ENCODE measurements at regions not wholly inside any gene's neighbourhood (a gene's known extent, or its start where the extent isn't known, plus 50 kb on each side); places are given as distances from the start of the nearest gene placed in this dataset.
"Not testable (repeated sequence)": the region's sequence is repeated elsewhere in the genome, so short reads cannot be mapped to it uniquely, and the experiment has no call there.

DNA sequence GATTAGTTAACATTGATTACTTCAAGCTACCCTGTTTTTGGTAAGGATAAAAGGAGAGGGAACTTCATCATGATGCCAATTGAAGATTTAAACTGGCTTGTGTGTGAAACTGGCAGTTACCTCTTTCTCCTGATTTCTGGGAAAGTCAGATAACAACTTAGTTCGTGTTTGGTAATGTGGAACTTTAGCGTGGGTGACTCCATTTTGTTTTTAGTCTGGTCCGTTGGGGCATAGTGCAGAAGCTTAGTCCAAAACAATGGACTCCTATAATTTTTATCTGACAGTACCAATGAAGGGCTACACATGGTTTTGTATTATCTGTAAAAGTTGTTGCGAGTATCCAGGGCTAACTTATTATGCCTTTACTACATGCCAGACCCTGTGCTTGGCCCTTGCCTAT, 294.9 kb downstream of the GUCY2F start:
- Histone ChIP-seq H3K4me3 (ENCODE audit: low read depth in 1 of 5, low read length in 5 of 5) (no peak overlapping the region), H3K36me3 (ENCODE audit: control insufficient read depth in 5 of 5, insufficient read depth in 5 of 5, low read length in 5 of 5) (no peaks in the 10 kb centered on the region), H3K9ac (ENCODE audit: low read length in 5 of 5) (no peak overlapping the region)

DNA sequence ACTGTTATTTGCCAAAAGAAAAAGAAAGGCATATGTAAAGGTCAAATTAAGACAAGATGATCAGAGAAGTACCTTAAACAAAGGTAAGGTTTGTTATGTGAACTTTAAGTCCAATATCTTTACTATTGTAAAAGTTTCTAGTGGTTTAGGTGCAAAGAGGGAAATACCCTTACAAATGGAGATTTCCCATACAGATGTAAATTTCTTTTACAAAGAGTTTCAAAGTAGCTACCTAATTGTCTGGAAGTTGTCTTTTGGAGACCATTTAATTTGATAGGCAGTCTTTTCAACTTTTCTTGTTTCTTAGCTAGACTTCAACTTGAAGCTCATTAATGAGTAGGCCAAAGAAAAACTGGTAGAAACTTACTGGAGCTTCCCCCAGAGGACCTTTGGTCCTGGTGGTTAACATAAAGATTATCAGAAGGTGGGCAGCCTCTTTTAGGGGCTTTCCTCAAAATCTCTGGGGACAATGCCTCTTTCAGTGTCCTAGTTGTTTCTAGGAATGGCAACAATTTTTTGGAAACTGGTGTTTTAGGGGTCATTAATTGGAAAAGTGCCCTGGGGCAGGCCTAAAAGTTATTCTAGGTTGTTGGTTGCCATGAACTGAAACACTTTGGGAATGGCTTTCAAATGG, 297.3 kb downstream of the GUCY2F start:
- H3K4me1 ChIP-seq (ENCODE audit: control insufficient read depth in 5 of 5, insufficient read depth in 5 of 5, low read length in 5 of 5), result no peaks in the 10 kb centered on the region
- H3K9ac ChIP-seq (ENCODE audit: low read length in 5 of 5), result no peak overlapping the region
- H3K27ac ChIP-seq (ENCODE audit: low read depth, low read length), result no peak overlapping the region
- H3K4me3 ChIP-seq (ENCODE audit: low read depth in 1 of 5, low read length in 5 of 5), result no peak overlapping the region
- H3K27me3 ChIP-seq (ENCODE audit: control insufficient read depth in 5 of 5, insufficient read depth in 4 of 5, low read length in 5 of 5), result peaks cover 0 to 6% (median 0%) of the 10 kb centered on the region in 5 donors
- H3K36me3 ChIP-seq (ENCODE audit: control insufficient read depth in 5 of 5, insufficient read depth in 5 of 5, low read length in 5 of 5), result no peaks in the 10 kb centered on the region
- no peaks in the 10 kb centered on the region for H3K9me3 ChIP-seq (ENCODE audit: control insufficient read depth in 5 of 5, low read length in 5 of 5)

More for the DNA sequence above, 294.9 kb downstream of the GUCY2F start:
- H3K4me1 ChIP-seq (ENCODE audit: control insufficient read depth in 5 of 5, insufficient read depth in 5 of 5, low read length in 5 of 5), result no peaks in the 10 kb centered on the region
- no peaks in the 10 kb centered on the region for H3K9me3 ChIP-seq (ENCODE audit: control insufficient read depth in 5 of 5, low read length in 5 of 5)
- H3K27ac ChIP-seq (ENCODE audit: low read depth, low read length), result no peak overlapping the region
- peaks cover 0 to 6% (median 0%) of the 10 kb centered on the region in 5 donors for H3K27me3 ChIP-seq (ENCODE audit: control insufficient read depth in 5 of 5, insufficient read depth in 4 of 5, low read length in 5 of 5)

GRCh38 chrX:109172091-109172602, 309.7 kb downstream of the GUCY2F start:
- no peak overlapping the region for H3K9ac ChIP-seq (ENCODE audit: low read length in 5 of 5)
- no peak overlapping the region for H3K4me3 ChIP-seq (ENCODE audit: low read depth in 1 of 5, low read length in 5 of 5)
- no peak overlapping the region for H3K27ac ChIP-seq (ENCODE audit: low read depth, low read length)
- peaks cover 0 to 9% (median 6%) of the 10 kb centered on the region in 5 donors for H3K27me3 ChIP-seq (ENCODE audit: control insufficient read depth in 5 of 5, insufficient read depth in 4 of 5, low read length in 5 of 5)
- no peaks in the 10 kb centered on the region for H3K4me1 ChIP-seq (ENCODE audit: control insufficient read depth in 5 of 5, insufficient read depth in 5 of 5, low read length in 5 of 5)
- H3K9me3 ChIP-seq (ENCODE audit: control insufficient read depth in 5 of 5, low read length in 5 of 5), result peaks cover 2 to 11% (median 10%) of the 10 kb centered on the region in 5 donors
- no peaks in the 10 kb centered on the region for H3K36me3 ChIP-seq (ENCODE audit: control insufficient read depth in 5 of 5, insufficient read depth in 5 of 5, low read length in 5 of 5)

- H3K27ac ChIP-seq (ENCODE audit: low read depth, low read length), result no peak overlapping the region
- no peaks in the 10 kb centered on the region for H3K4me1 ChIP-seq (ENCODE audit: control insufficient read depth in 5 of 5, insufficient read depth in 5 of 5, low read length in 5 of 5)
- no peak overlapping the region for H3K9ac ChIP-seq (ENCODE audit: low read length in 5 of 5)
Measured at GRCh38 chrX:109155161-109155560, 326.7 kb downstream of the GUCY2F start.

DNA sequence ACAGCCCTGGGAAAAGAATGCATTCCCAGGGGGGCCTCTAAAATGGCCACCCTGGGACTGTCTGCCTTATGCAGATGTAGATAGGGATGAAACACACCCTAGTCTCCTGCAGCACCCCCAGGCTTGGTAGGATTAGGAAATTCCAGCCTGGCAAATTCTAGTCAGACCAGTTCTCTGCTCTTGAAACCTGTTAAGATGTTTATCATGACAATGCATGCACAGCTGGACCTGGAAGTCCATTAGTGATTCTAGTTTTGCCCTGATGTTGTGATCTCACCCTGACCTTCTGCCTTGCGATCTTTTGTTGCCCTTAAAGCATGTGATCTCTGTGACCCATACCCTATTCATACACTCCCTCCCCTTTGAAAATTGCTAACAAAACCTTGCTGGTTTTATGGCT, 337.7 kb downstream of the GUCY2F start:
- H3K9me3 ChIP-seq (ENCODE audit: control insufficient read depth in 5 of 5, low read length in 5 of 5), result peaks cover 2 to 32% (median 13%) of the 10 kb centered on the region in 5 donors
- H3K9ac ChIP-seq (ENCODE audit: low read length in 5 of 5); H3K4me1 ChIP-seq (ENCODE audit: control insufficient read depth in 5 of 5, insufficient read depth in 5 of 5, low read length in 5 of 5); H3K27me3 ChIP-seq (ENCODE audit: control insufficient read depth in 5 of 5, insufficient read depth in 4 of 5, low read length in 5 of 5); H3K36me3 ChIP-seq (ENCODE audit: control insufficient read depth in 5 of 5, insufficient read depth in 5 of 5, low read length in 5 of 5); H3K4me3 ChIP-seq (ENCODE audit: low read depth in 1 of 5, low read length in 5 of 5); H3K27ac ChIP-seq (ENCODE audit: low read depth, low read length): not testable (repeated sequence)

More at GRCh38 chrX:109155161-109155560, 326.7 kb downstream of the GUCY2F start:
- Histone ChIP-seq H3K36me3 (ENCODE audit: control insufficient read depth in 5 of 5, insufficient read depth in 5 of 5, low read length in 5 of 5) (no peaks in the 10 kb centered on the region), H3K27me3 (ENCODE audit: control insufficient read depth in 5 of 5, insufficient read depth in 4 of 5, low read length in 5 of 5) (peaks cover 0 to 10% (median 3%) of the 10 kb centered on the region in 5 donors), H3K4me3 (ENCODE audit: low read depth in 1 of 5, low read length in 5 of 5) (no peak overlapping the region), H3K9me3 (ENCODE audit: control insufficient read depth in 5 of 5, low read length in 5 of 5) (peaks cover 4 to 23% (median 7%) of the 10 kb centered on the region in 5 donors)

GRCh38 chrX:109140463-109140862, 341.4 kb downstream of the GUCY2F start:
- H3K27ac ChIP-seq (ENCODE audit: low read depth, low read length), result no peak overlapping the region
- H3K36me3 ChIP-seq (ENCODE audit: control insufficient read depth in 5 of 5, insufficient read depth in 5 of 5, low read length in 5 of 5), result no peaks in the 10 kb centered on the region
- H3K27me3 ChIP-seq (ENCODE audit: control insufficient read depth in 5 of 5, insufficient read depth in 4 of 5, low read length in 5 of 5), result no peaks in the 10 kb centered on the region
- no peak overlapping the region for H3K4me3 ChIP-seq (ENCODE audit: low read depth in 1 of 5, low read length in 5 of 5)
- no peaks in the 10 kb centered on the region for H3K4me1 ChIP-seq (ENCODE audit: control insufficient read depth in 5 of 5, insufficient read depth in 5 of 5, low read length in 5 of 5)
- peaks cover 2 to 42% (median 25%) of the 10 kb centered on the region in 5 donors for H3K9me3 ChIP-seq (ENCODE audit: control insufficient read depth in 5 of 5, low read length in 5 of 5)
- no peak overlapping the region for H3K9ac ChIP-seq (ENCODE audit: low read length in 5 of 5)

DNA sequence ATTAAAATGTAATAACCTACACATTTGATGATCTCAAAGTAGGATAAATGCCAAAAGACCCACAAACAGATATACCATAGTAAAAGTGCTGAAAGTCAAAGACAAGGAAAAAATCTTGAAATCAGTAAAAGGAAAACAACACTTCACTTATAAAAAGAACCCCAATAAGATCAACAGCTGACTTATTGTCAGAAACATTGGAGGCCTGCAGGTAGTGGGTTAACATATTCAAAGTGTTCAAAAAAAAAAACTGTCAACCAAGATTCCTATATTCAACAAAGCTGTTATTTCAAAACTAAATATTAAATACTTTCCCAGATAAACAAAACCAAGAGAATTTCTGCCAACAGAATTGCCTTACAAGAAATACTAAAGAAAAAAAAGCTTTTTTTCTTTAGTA, 347.1 kb downstream of the GUCY2F start:
- Histone ChIP-seq H3K36me3 (ENCODE audit: control insufficient read depth in 5 of 5, insufficient read depth in 5 of 5, low read length in 5 of 5) (no peaks in the 10 kb centered on the region), H3K9ac (ENCODE audit: low read length in 5 of 5) (no peak overlapping the region), H3K27ac (ENCODE audit: low read depth, low read length) (no peak overlapping the region), H3K9me3 (ENCODE audit: control insufficient read depth in 5 of 5, low read length in 5 of 5) (peaks cover 3 to 26% (median 23%) of the 10 kb centered on the region in 5 donors), H3K4me1 (ENCODE audit: control insufficient read depth in 5 of 5, insufficient read depth in 5 of 5, low read length in 5 of 5) (no peaks in the 10 kb centered on the region), H3K4me3 (ENCODE audit: low read depth in 1 of 5, low read length in 5 of 5) (no peak overlapping the region), H3K27me3 (ENCODE audit: control insufficient read depth in 5 of 5, insufficient read depth in 4 of 5, low read length in 5 of 5) (peaks cover 0 to 2% (median 0%) of the 10 kb centered on the region in 5 donors)

DNA sequence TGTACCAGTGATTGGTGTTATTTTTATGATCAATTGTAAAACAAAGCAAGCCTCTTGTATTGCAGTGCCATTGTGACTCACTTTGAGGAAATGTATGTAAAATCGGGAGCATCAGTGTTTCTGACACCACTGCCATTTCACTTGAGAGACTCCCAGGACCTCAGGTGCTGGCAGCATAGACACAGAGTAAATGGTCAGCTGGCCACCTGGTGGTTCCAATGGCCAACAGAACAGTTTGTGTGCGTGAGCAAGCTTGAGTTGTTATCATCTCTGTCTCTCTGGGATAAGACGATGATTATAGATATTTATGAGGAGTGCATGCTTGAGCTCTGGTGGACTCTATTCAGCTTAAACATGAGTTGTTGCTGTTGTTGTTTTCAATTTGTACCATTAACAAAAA, 356.6 kb downstream of the GUCY2F start:
- Histone ChIP-seq H3K4me3 (ENCODE audit: low read depth in 1 of 5, low read length in 5 of 5) (no peak overlapping the region), H3K36me3 (ENCODE audit: control insufficient read depth in 5 of 5, insufficient read depth in 5 of 5, low read length in 5 of 5) (no peaks in the 10 kb centered on the region), H3K9ac (ENCODE audit: low read length in 5 of 5) (no peak overlapping the region), H3K9me3 (ENCODE audit: control insufficient read depth in 5 of 5, low read length in 5 of 5) (no peaks in the 10 kb centered on the region), H3K27ac (ENCODE audit: low read depth, low read length) (no peak overlapping the region), H3K27me3 (ENCODE audit: control insufficient read depth in 5 of 5, insufficient read depth in 4 of 5, low read length in 5 of 5) (peaks cover 0 to 3% (median 0%) of the 10 kb centered on the region in 5 donors), H3K4me1 (ENCODE audit: control insufficient read depth in 5 of 5, insufficient read depth in 5 of 5, low read length in 5 of 5) (no peaks in the 10 kb centered on the region)

DNA sequence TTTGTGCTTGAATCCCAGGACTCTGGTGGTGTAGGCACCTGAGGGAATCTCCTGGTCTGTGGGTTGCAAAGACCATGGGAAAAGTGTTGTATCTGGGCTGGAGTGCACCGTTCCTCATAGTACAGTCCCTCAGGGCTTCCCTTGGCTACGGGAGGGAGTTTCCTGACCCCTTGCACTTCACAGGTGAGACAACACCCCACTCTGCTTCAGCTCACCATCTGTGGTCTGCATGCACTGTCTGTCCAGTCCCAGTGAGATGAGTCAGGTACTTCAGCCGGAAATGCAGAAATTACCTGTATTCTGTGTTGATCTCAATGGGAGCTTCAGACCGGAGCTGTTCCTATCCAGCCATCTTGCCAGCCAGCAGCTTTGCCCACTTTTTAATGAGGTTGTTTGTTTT, 353.0 kb upstream of the IRS4 start:
- H3K9me3 ChIP-seq (ENCODE audit: control insufficient read depth in 5 of 5, low read length in 5 of 5), result peaks cover 0 to 8% (median 3%) of the 10 kb centered on the region in 5 donors
- no peak overlapping the region for H3K4me3 ChIP-seq (ENCODE audit: low read depth in 1 of 5, low read length in 5 of 5)
- peaks cover 0 to 4% (median 3%) of the 10 kb centered on the region in 5 donors for H3K27me3 ChIP-seq (ENCODE audit: control insufficient read depth in 5 of 5, insufficient read depth in 4 of 5, low read length in 5 of 5)
- H3K9ac ChIP-seq (ENCODE audit: low read length in 5 of 5), result no peak overlapping the region
- H3K4me1 ChIP-seq (ENCODE audit: control insufficient read depth in 5 of 5, insufficient read depth in 5 of 5, low read length in 5 of 5), result no peaks in the 10 kb centered on the region
- no peaks in the 10 kb centered on the region for H3K36me3 ChIP-seq (ENCODE audit: control insufficient read depth in 5 of 5, insufficient read depth in 5 of 5, low read length in 5 of 5)
- H3K27ac ChIP-seq (ENCODE audit: low read depth, low read length), result no peak overlapping the region

GRCh38 chrX:109077788-109078187, 341.4 kb upstream of the IRS4 start:
- Histone ChIP-seq H3K27ac (ENCODE audit: low read depth, low read length) (no peak overlapping the region), H3K9ac (ENCODE audit: low read length in 5 of 5) (no peak overlapping the region), H3K36me3 (ENCODE audit: control insufficient read depth in 5 of 5, insufficient read depth in 5 of 5, low read length in 5 of 5) (no peaks in the 10 kb centered on the region), H3K4me3 (ENCODE audit: low read depth in 1 of 5, low read length in 5 of 5) (no peak overlapping the region), H3K4me1 (ENCODE audit: control insufficient read depth in 5 of 5, insufficient read depth in 5 of 5, low read length in 5 of 5) (no peaks in the 10 kb centered on the region), H3K27me3 (ENCODE audit: control insufficient read depth in 5 of 5, insufficient read depth in 4 of 5, low read length in 5 of 5) (peaks cover 0 to 4% (median 0%) of the 10 kb centered on the region in 5 donors), H3K9me3 (ENCODE audit: control insufficient read depth in 5 of 5, low read length in 5 of 5) (peaks cover 0 to 4% (median 0%) of the 10 kb centered on the region in 5 donors)

Data from subcutaneous abdominal adipose tissue (tissue), 5 donors.